Karpas-422 (cell line): ENCODE measurements at regions not wholly inside any gene's neighbourhood (a gene's known extent, or its start where the extent isn't known, plus 50 kb on each side); places are given as distances from the start of the nearest gene placed in this dataset.

Source experiments
- DNase-seq: peaks from one replicate; pipeline ENCODE4 v3.0.0-alpha.2; 2015
- H2AFZ ChIP-seq: fragments of 200-600 bp; sonication (generic); 2 replicates; pipeline ENCODE4 v1.6.1; 2014; ENCODE audit warnings: antibody characterized with exemption, low read length, mixed read lengths
- H3K27ac ChIP-seq: fragments of 200-600 bp; sonication (generic); 2 replicates; pipeline ENCODE4 v1.5.1; 2014; ENCODE audit warnings: mild to moderate bottlenecking, low read length, moderate library complexity
- H3K27me3 ChIP-seq: fragments of 200-600 bp; sonication (generic); 2 replicates; pipeline ENCODE4 v1.6.1; 2014; ENCODE audit warnings: low read length, mixed read lengths
- H3K36me3 ChIP-seq: fragments of 200-600 bp; sonication (generic); 2 replicates; pipeline ENCODE4 v1.6.1; 2014; ENCODE audit warnings: low read length, mixed read lengths; ENCODE audit not compliant: insufficient read depth
- H3K4me1 ChIP-seq: fragments of 200-600 bp; sonication (generic); 2 replicates; pipeline ENCODE4 v1.6.1; 2014; ENCODE audit warnings: mild to moderate bottlenecking, low read length, mixed read lengths
- H3K4me2 ChIP-seq: fragments of 200-600 bp; sonication (generic); 2 replicates; pipeline ENCODE4 v1.6.1; 2014; ENCODE audit warnings: low read length, low read depth, mild to moderate bottlenecking; ENCODE audit not compliant: poor library complexity, severe bottlenecking
- H3K4me3 ChIP-seq: fragments of 200-600 bp; sonication (generic); 2 replicates; pipeline ENCODE4 v1.5.1; 2014; ENCODE audit warnings: mild to moderate bottlenecking, antibody characterized with exemption, low read length, mixed read lengths
- H3K79me2 ChIP-seq: fragments of 200-600 bp; sonication (generic); 2 replicates; pipeline ENCODE4 v1.6.1; 2014; ENCODE audit warnings: mild to moderate bottlenecking, low read length, mixed read lengths
- H3K9ac ChIP-seq: fragments of 200-600 bp; sonication (generic); 2 replicates; pipeline ENCODE4 v1.6.0; 2014; ENCODE audit warnings: low read length
- H3K9me2 ChIP-seq: fragments of 200-600 bp; sonication (generic), shearing (Covaris generic); replicated peaks from 2 replicates; pipeline ENCODE4 v1.6.0; 2014; ENCODE audit warnings: mild to moderate bottlenecking, low read length, moderate library complexity; ENCODE audit not compliant: insufficient read depth
- H3K9me3 ChIP-seq: fragments of 300-700, 200-600 bp; sonication (generic); 2 replicates; pipeline ENCODE4 v1.6.1; 2014; ENCODE audit warnings: low read length, mixed read lengths
- H4K20me1 ChIP-seq: fragments of 200-600 bp; sonication (generic); 2 replicates; pipeline ENCODE4 v1.6.1; 2014; ENCODE audit warnings: mild to moderate bottlenecking, antibody characterized with exemption, low read length, low read depth; ENCODE audit not compliant: insufficient read depth

DNA sequence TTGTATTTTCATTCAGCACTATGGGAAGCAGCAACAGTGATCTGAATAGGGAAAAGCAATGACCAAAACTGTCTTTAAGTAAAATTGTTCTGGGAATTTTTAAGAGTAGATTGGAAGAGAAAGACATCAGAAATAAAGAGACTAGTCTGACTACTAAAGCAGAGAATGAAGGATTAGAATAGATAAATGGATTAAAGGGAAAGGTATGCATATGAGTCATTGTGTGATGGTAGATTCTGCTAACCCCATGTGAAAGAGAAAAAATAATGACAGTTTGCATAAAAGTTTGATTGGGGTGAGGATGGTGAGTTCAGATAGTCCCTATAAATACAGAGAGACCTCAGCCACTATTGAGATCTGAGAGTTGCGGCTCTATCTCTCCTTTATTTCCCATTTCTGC lies 139.6 kb upstream of the DCC start:
- DNase-seq, result no peak
- peaks cover 34% of the 10 kb centered on the region for H3K9me3 ChIP-seq
- H4K20me1 ChIP-seq, result no peaks in the 10 kb centered on the region
- H3K9me2 ChIP-seq, result no peaks in the 10 kb centered on the region
- no peak overlapping the region for H3K27ac ChIP-seq
- H3K79me2 ChIP-seq, result no peaks in the 10 kb centered on the region
- no peak overlapping the region for H3K4me2 ChIP-seq
- H3K27me3 ChIP-seq, result no peaks in the 10 kb centered on the region
- no peaks in the 10 kb centered on the region for H3K36me3 ChIP-seq
- H2AFZ ChIP-seq, result no peak overlapping the region
- no peak overlapping the region for H3K9ac ChIP-seq
- H3K4me1 ChIP-seq, result no peaks in the 10 kb centered on the region
- H3K4me3 ChIP-seq, result no peak overlapping the region

DNA sequence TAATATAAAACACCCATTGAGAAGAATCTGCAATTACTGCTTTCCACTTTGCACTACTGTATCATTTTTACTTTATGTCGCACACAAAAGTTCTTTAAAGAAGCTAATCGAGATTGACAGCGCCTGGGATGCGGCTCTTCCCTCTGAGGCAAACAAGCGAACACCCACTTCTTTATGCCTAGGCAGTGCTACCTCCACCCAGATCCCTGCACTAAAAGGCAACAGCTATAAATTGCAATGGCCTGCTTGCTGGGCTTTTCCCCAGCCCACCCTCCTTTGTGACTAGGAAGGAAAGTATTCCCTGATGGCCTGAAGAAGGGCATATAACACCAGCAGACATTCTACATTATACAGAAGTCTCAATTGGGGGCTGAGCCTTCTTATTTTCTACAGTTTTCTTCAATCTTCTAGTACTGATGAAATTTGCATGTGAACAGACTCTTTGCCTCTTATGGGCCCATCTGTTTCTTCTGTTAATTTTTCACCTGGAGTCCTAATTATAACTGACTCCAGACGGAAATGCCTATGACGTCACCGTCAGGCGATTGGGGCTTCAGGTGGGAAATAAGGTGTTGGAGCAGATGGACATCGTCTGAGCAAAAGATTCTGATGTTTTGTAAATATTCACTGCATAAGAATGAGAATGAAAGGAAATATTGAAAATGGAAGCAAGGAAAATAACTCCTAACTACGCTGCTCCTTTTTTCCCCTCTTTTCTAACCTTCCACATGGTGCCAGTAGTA lies 138.9 kb upstream of the DCC start:
- H3K27ac ChIP-seq, result no peak overlapping the region
- DNase-seq, result no peak
- H3K9me3 ChIP-seq, result peaks cover 31% of the 10 kb centered on the region
- H3K9ac ChIP-seq, result no peak overlapping the region
- H3K4me3 ChIP-seq, result no peak overlapping the region
- H3K27me3 ChIP-seq, result no peaks in the 10 kb centered on the region
- H2AFZ ChIP-seq, result no peak overlapping the region
- H3K36me3 ChIP-seq, result no peaks in the 10 kb centered on the region
- H3K4me2 ChIP-seq, result no peak overlapping the region
- H4K20me1 ChIP-seq, result no peaks in the 10 kb centered on the region
- no peaks in the 10 kb centered on the region for H3K9me2 ChIP-seq
- H3K79me2 ChIP-seq, result no peaks in the 10 kb centered on the region
- H3K4me1 ChIP-seq, result no peaks in the 10 kb centered on the region

DNA sequence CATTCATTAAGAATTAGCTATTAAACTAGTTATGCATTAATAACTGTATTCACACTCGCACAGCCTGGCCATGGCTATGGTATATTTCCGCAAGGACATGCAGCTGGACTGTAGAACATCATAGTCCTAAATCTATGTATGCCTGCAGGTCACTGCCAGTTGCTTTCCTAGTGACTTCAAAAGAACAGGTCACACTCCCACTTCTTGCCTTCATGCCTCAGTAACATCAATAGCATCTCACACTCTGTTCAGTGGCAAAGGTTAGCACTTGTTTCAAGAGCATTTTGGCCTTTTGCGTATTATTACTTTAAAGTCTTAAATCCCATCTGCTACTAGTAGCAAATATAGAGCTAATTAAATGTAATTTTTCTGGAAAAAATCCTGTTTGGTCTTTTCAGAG lies 131.4 kb upstream of the DCC start:
- Histone ChIP-seq H3K4me2 (no peak overlapping the region), H3K4me3 (no peak overlapping the region), H3K36me3 (no peaks in the 10 kb centered on the region), H3K79me2 (no peaks in the 10 kb centered on the region), H2AFZ (no peak overlapping the region), H3K27ac (no peak overlapping the region), H3K9ac (no peak overlapping the region), H4K20me1 (no peaks in the 10 kb centered on the region), H3K9me2 (no peaks in the 10 kb centered on the region), H3K9me3 (peaks cover 3% of the 10 kb centered on the region; the same call in 1 of the 2 replicates), H3K4me1 (no peaks in the 10 kb centered on the region), H3K27me3 (no peaks in the 10 kb centered on the region)
- DNase-seq, result no peak

DNA sequence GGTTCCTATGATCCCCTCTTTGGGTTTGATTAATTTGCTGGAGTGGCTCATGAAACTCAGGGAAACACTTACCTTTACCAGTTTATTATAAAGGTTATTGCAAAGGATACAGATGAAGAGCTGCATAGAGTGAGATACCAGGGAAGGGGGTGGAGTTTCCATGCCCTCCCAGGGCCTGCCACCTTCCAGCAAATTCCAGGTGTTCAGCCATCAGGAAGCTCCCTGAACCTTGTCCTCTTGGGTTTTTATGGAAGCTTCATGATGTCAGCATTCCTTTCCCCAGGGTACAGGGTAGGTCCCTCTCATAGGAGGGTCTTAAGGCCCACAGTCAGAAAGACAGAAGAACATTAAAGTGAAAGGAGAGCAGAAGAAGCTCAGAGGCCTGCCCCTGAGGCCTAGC lies 123.9 kb upstream of the DCC start:
- Histone ChIP-seq H3K9me3 (no peaks in the 10 kb centered on the region; the same call in none of the 2 replicates), H2AFZ (no peak overlapping the region), H3K36me3 (no peaks in the 10 kb centered on the region), H3K79me2 (no peaks in the 10 kb centered on the region), H3K4me2 (no peak overlapping the region), H3K4me1 (no peaks in the 10 kb centered on the region), H3K9me2 (no peaks in the 10 kb centered on the region; the same call in 1 of the 2 replicates), H3K27ac (no peak overlapping the region), H3K4me3 (no peak overlapping the region), H3K27me3 (no peaks in the 10 kb centered on the region), H3K9ac (no peak overlapping the region), H4K20me1 (no peaks in the 10 kb centered on the region)
- DNase-seq, result no peak

DNA sequence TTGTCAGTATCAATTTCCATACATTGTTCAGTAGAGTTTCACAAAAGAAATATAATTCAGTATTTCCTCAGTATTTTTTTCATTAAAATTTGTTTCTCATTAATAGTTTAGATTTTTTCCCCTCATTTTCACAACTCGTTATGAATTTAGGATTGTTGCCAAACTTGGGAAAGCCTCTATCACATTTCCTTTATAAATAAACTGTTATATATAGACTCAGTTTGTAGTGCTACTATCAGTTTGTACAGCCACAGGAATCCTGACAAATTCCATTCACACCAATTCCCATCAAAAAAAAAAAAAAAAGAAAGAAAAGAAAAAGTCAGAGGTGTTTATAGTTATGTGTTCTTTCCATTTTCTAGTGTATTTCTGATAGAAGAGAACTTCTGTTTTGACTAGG lies 123.3 kb upstream of the DCC start:
- H4K20me1 ChIP-seq, result no peaks in the 10 kb centered on the region
- H3K4me3 ChIP-seq, result no peak overlapping the region
- no peak overlapping the region for H3K4me2 ChIP-seq
- no peaks in the 10 kb centered on the region for H3K36me3 ChIP-seq
- H2AFZ ChIP-seq, result no peak overlapping the region
- no peaks in the 10 kb centered on the region for H3K79me2 ChIP-seq
- no peaks in the 10 kb centered on the region for H3K4me1 ChIP-seq
- DNase-seq, result no peak
- H3K27ac ChIP-seq, result no peak overlapping the region
- H3K27me3 ChIP-seq, result no peaks in the 10 kb centered on the region
- H3K9me3 ChIP-seq, result peaks cover 5% of the 10 kb centered on the region
- no peaks in the 10 kb centered on the region; the same call in 1 of the 2 replicates for H3K9me2 ChIP-seq
- H3K9ac ChIP-seq, result no peak overlapping the region

DNA sequence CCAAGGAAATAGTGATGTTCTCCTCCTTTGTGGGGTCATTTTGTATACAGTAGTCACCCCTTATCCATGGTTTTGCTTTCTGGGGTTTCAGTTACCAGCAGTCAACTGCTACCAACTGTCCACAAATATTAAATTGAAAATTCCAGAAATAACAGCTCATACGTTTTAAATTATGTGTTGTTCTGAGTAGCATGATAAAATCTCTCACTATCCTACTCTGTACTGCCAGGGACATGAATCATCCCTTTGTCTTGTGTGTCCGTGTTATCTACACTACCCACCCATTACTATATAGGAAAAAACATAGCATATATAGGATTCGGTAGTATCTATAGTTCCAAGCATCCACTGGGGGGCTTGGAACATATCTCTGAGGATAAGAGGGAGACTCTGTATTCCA lies 120.9 kb upstream of the DCC start:
- no peak overlapping the region for H3K27ac ChIP-seq
- H3K4me2 ChIP-seq, result no peak overlapping the region
- no peak overlapping the region for H3K4me3 ChIP-seq
- H3K27me3 ChIP-seq, result no peaks in the 10 kb centered on the region
- no peaks in the 10 kb centered on the region for H3K79me2 ChIP-seq
- H3K9me3 ChIP-seq, result peaks cover 15% of the 10 kb centered on the region
- H3K4me1 ChIP-seq, result no peaks in the 10 kb centered on the region
- H2AFZ ChIP-seq, result no peak overlapping the region
- no peak for DNase-seq
- no peaks in the 10 kb centered on the region for H4K20me1 ChIP-seq
- H3K36me3 ChIP-seq, result no peaks in the 10 kb centered on the region
- no peak overlapping the region for H3K9ac ChIP-seq
- H3K9me2 ChIP-seq, result no peaks in the 10 kb centered on the region; the same call in 1 of the 2 replicates

DNA sequence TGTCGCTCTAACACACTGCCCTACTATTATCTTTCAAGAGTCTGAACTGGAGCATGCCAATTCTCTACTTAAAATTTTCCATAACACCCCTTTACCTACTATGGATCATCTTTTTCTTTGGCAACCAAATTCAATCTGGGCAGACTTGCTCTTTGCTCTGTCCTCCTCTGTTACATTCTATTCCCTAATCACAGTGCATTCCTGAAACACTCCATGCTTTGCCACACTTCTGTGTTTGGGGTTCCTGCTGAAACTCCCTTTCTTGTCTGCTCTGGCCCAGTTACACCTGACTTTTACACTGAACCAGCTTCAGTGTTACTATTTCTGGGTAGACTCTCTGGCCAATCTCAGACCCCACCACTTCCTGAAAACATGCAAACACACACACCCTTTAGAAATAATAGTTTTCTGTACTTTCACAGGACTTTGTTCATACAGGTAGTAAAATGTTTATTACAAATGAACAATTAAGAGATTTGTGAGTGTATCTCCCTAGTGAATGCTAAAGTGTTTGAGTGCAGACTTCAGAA lies 119.9 kb upstream of the DCC start:
- Histone ChIP-seq H3K36me3 (no peaks in the 10 kb centered on the region), H3K4me3 (no peak overlapping the region), H3K9me2 (no peaks in the 10 kb centered on the region; the same call in 1 of the 2 replicates), H4K20me1 (no peaks in the 10 kb centered on the region), H3K4me2 (no peak overlapping the region), H3K27ac (no peak overlapping the region), H3K9me3 (peaks cover 15% of the 10 kb centered on the region), H3K79me2 (no peaks in the 10 kb centered on the region), H3K27me3 (no peaks in the 10 kb centered on the region), H2AFZ (no peak overlapping the region), H3K9ac (no peak overlapping the region), H3K4me1 (no peaks in the 10 kb centered on the region)
- no peak for DNase-seq

DNA sequence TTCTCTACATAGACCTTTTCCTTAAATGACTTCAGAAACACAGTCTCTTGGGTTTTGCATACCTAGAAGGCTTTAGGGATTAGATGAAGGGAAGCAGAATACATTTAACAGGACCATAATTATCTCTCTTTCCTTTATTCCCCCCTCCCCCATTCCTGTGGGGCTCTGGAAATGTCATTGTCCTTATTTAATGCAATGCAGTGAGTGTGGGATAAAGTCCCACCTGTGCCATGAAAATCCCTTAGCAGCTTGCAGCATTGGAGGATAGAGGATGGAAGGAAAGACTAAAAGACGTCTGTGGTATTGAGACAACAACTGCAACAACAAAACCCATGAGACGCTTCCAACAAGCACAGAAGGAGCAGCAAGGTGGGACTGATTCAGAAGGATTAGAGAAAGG lies 117.8 kb upstream of the DCC start:
- no peaks in the 10 kb centered on the region; the same call in 1 of the 2 replicates for H3K9me2 ChIP-seq
- H3K4me3 ChIP-seq, result no peak overlapping the region
- no peak overlapping the region for H3K9ac ChIP-seq
- H3K27me3 ChIP-seq, result no peaks in the 10 kb centered on the region
- H3K36me3 ChIP-seq, result no peaks in the 10 kb centered on the region
- H3K4me2 ChIP-seq, result no peak overlapping the region
- no peak for DNase-seq
- no peak overlapping the region for H2AFZ ChIP-seq
- no peaks in the 10 kb centered on the region for H3K79me2 ChIP-seq
- no peaks in the 10 kb centered on the region for H3K4me1 ChIP-seq
- H4K20me1 ChIP-seq, result no peaks in the 10 kb centered on the region
- no peak overlapping the region for H3K27ac ChIP-seq
- H3K9me3 ChIP-seq, result peaks cover 15% of the 10 kb centered on the region
